Tibial nerve (tissue), 4 donors: ENCODE measurements at regions not wholly inside any gene's neighbourhood (a gene's known extent, or its start where the extent isn't known, plus 50 kb on each side); places are given as distances from the start of the nearest gene placed in this dataset.

Source experiments
- DNase-seq, 2 donors: peaks; one replicate each; pipeline ENCODE4 v3.0.0-alpha.2; 2019; ENCODE audit warnings: low spot score in 2 of 2
- H3K27ac ChIP-seq, 4 donors: fragments of 200-600 bp; sonication (generic) in 3 of 4; one replicate each; pipeline ENCODE4 v1.5.1; 2017 to 2019; ENCODE audit warnings: mild to moderate bottlenecking in 1 of 4
- H3K27me3 ChIP-seq, 2 donors: fragments of 200-600 bp; sonication (generic) in 1 of 2; one replicate each; pipeline versions ENCODE4 v1.5.1 to v1.6.0; 2017 to 2019
- H3K36me3 ChIP-seq, 3 donors: fragments of 200-600 bp; sonication (generic); one replicate each; pipeline ENCODE4 v1.5.1; 2018 to 2019
- H3K4me1 ChIP-seq, 4 donors: fragments of 200-600 bp; sonication (generic) in 3 of 4; one replicate each; pipeline ENCODE4 v1.5.1; 2017 to 2019
- H3K4me3 ChIP-seq, 4 donors: fragments of 200-600 bp; sonication (generic) in 3 of 4; one replicate each; pipeline ENCODE4 v1.5.1; 2017 to 2019; ENCODE audit warnings: mild to moderate bottlenecking in 1 of 4, moderate library complexity in 1 of 4
- H3K9me3 ChIP-seq, 4 donors: fragments of 200-600 bp; sonication (generic) in 3 of 4; one replicate each; pipeline ENCODE4 v1.5.1; 2017 to 2019
- CTCF ChIP-seq, 5 experiments: fragments of 200-600 bp in 3 of 5; fragments of 450-650 bp in 2 of 5; sonication (generic) in 3 of 5; IDR thresholded peaks; one replicate each; pipeline ENCODE4 v1.5.1; 2016 to 2019; ENCODE audit warnings: antibody characterized with exemption in 5 of 5, mild to moderate bottlenecking in 3 of 5, moderate library complexity in 2 of 5
- EP300 ChIP-seq, 2 donors: sonication (generic); formaldehyde crosslinking; IDR thresholded peaks; one replicate each; pipeline ENCODE4 v1.6.1; 2017; ENCODE audit warnings: antibody characterized with exemption in 2 of 2, mild to moderate bottlenecking in 1 of 2
- POLR2A ChIP-seq, 2 donors: fragments of 450-650 bp; IDR thresholded peaks; one replicate each; pipeline ENCODE4 v1.6.1; 2017; ENCODE audit warnings: antibody characterized with exemption in 2 of 2, mild to moderate bottlenecking in 2 of 2, moderate library complexity in 2 of 2
- WGBS, 2 donors: methylation state at CpG; one replicate each; pipeline ENCODE4 v1.1.5; 2018; 5-methylcytosine and 5-hydroxymethylcytosine counted together

- TF ChIP-seq POLR2A (IDR thresholded peaks at IDR 0.05) (no peak), CTCF (IDR thresholded peaks at IDR 0.05) (no peak), EP300 (IDR thresholded peaks at IDR 0.05) (no peak)
- DNase-seq = no peak
- WGBS, 2 donors = 71% methylated on average over 3 of the region's 3 CpGs; no CpG with 5 or more reads in 1 of the 2 donors
- Histone ChIP-seq H3K27me3 (no peaks in the 10 kb centered on the region), H3K4me1 (no peaks in the 10 kb centered on the region), H3K9me3 (no peaks in the 10 kb centered on the region), H3K36me3 (no peaks in the 10 kb centered on the region), H3K4me3 (no peak overlapping the region), H3K27ac (no peak overlapping the region)
Measured at GRCh38 chrY:21075658-21076057, 319.8 kb downstream of the RPS4Y2 start.

GRCh38 chrY:21079670-21080069 lies 323.8 kb downstream of the RPS4Y2 start:
- 75% methylated on average over 2 of the region's 2 CpGs; no CpG with 5 or more reads in 1 of the 2 donors for WGBS, 2 donors
- no peak for DNase-seq
- no peak for TF ChIP-seq CTCF (IDR thresholded peaks at IDR 0.05)
- TF ChIP-seq POLR2A (IDR thresholded peaks at IDR 0.05) = no peak
- no peak for TF ChIP-seq EP300 (IDR thresholded peaks at IDR 0.05)

GRCh38 chrY:21081640-21082611 lies 326.0 kb downstream of the RPS4Y2 start:
- Histone ChIP-seq H3K4me1 (no peaks in the 10 kb centered on the region), H3K27me3 (no peaks in the 10 kb centered on the region), H3K9me3 (no peaks in the 10 kb centered on the region), H3K27ac (no peak overlapping the region), H3K36me3 (no peaks in the 10 kb centered on the region), H3K4me3 (no peak overlapping the region)
- 47% methylated on average over 4 of the region's 4 CpGs; no CpG with 5 or more reads in 1 of the 2 donors for WGBS, 2 donors
- DNase-seq = no peak
- TF ChIP-seq CTCF (IDR thresholded peaks at IDR 0.05) (no peak), EP300 (IDR thresholded peaks at IDR 0.05) (no peak), POLR2A (IDR thresholded peaks at IDR 0.05) (no peak)

More at GRCh38 chrY:21079670-21080069, 323.8 kb downstream of the RPS4Y2 start:
- H3K36me3 ChIP-seq = no peaks in the 10 kb centered on the region
- no peak overlapping the region for H3K4me3 ChIP-seq
- no peak overlapping the region for H3K27ac ChIP-seq
- no peaks in the 10 kb centered on the region for H3K27me3 ChIP-seq
- no peaks in the 10 kb centered on the region for H3K4me1 ChIP-seq
- H3K9me3 ChIP-seq = no peaks in the 10 kb centered on the region

GRCh38 chrY:21082639-21083038 lies 326.7 kb downstream of the RPS4Y2 start:
- Histone ChIP-seq H3K27me3 (no peaks in the 10 kb centered on the region), H3K27ac (no peak overlapping the region), H3K9me3 (no peaks in the 10 kb centered on the region), H3K4me1 (no peaks in the 10 kb centered on the region), H3K36me3 (no peaks in the 10 kb centered on the region), H3K4me3 (no peak overlapping the region)
- TF ChIP-seq EP300 (IDR thresholded peaks at IDR 0.05) = no peak
- no peak for TF ChIP-seq POLR2A (IDR thresholded peaks at IDR 0.05)
- TF ChIP-seq CTCF (IDR thresholded peaks at IDR 0.05) = no peak
- DNase-seq = no peak

GRCh38 chrY:21091909-21092308 lies 336.0 kb downstream of the RPS4Y2 start:
- H3K4me3 ChIP-seq = no peak overlapping the region
- H3K27ac ChIP-seq = no peak overlapping the region
- DNase-seq = no peak
- TF ChIP-seq POLR2A (IDR thresholded peaks at IDR 0.05) = no peak
- TF ChIP-seq CTCF (IDR thresholded peaks at IDR 0.05) = no peak
- TF ChIP-seq EP300 (IDR thresholded peaks at IDR 0.05) = no peak
- H3K27me3 ChIP-seq = no peaks in the 10 kb centered on the region
- no peaks in the 10 kb centered on the region for H3K9me3 ChIP-seq
- no peaks in the 10 kb centered on the region for H3K4me1 ChIP-seq
- H3K36me3 ChIP-seq = no peaks in the 10 kb centered on the region
